H1 (cell line): ENCODE measurements at regions not wholly inside any gene's neighbourhood (a gene's known extent, or its start where the extent isn't known, plus 50 kb on each side); places are given as distances from the start of the nearest gene placed in this dataset.

Experiments
- CTCF ChIA-PET: fragments of 300-600 bp; sonication (Branson Sonifier 250); formaldehyde crosslinking; loops from one replicate; lab custom pipeline; 2021; ENCODE audit not compliant: partially characterized antibody; lab: Charles Lee
- POLR2A ChIA-PET: fragments of 300-600 bp; sonication (Branson Sonifier 250); formaldehyde crosslinking; loops from one replicate; lab custom pipeline; 2021; ENCODE audit warnings: inconsistent platforms; ENCODE audit not compliant: partially characterized antibody; lab: Charles Lee
- DNase-seq, 2 experiments: peaks; one replicate each; pipeline versions ENCODE4 v3.0.0 to v3.0.0-alpha.2; 2010 to 2022; ENCODE audit warnings: low spot score in 2 of 2, low read depth in 1 of 2, mixed read lengths in 1 of 2
- FAIRE-seq: peaks from 2 replicates; lab custom pipeline; 2011; peaks lifted over from hg19 to GRCh38; lab: Jason Lieb, UNC
- H2AFZ ChIP-seq: 2 replicates; pipeline ENCODE4 v1.8.1; 2012; ENCODE audit warnings: low read length, inconsistent platforms
- H2AK5ac ChIP-seq: 2 replicates; pipeline ENCODE4 v1.6.1; 2013; ENCODE audit warnings: low read depth, low read length
- H2BK120ac ChIP-seq: replicated peaks from 2 replicates; pipeline ENCODE3; 2013; ENCODE audit warnings: low read depth, low read length, inconsistent platforms
- H2BK12ac ChIP-seq: 2 replicates; pipeline ENCODE4 v1.6.1; 2013; ENCODE audit warnings: low read depth, low read length
- H2BK15ac ChIP-seq: 2 replicates; pipeline ENCODE4 v1.6.1; 2013; ENCODE audit warnings: low read length
- H2BK20ac ChIP-seq: 2 replicates; pipeline ENCODE4 v1.6.1; 2013; ENCODE audit warnings: low read length
- H2BK5ac ChIP-seq: 2 replicates; pipeline ENCODE4 v1.6.1; 2013; ENCODE audit warnings: low read depth, low read length
- H3K14ac ChIP-seq: 2 replicates; pipeline ENCODE4 v1.6.1; 2013; ENCODE audit warnings: inconsistent platforms; ENCODE audit not compliant: insufficient read length
- H3K18ac ChIP-seq: 2 replicates; pipeline ENCODE4 v1.6.1; 2013; ENCODE audit warnings: low read length; ENCODE audit errors: extremely low read depth
- H3K23ac ChIP-seq: 2 replicates; pipeline ENCODE4 v1.6.1; 2013; ENCODE audit warnings: inconsistent platforms; ENCODE audit not compliant: insufficient read length
- H3K23me2 ChIP-seq: 2 replicates; pipeline ENCODE4 v1.6.1; 2013; ENCODE audit warnings: low read depth, low read length
- H3K27ac ChIP-seq: 2 replicates; pipeline ENCODE4 v1.6.1; 2011; ENCODE audit warnings: low read depth, low read length, inconsistent platforms
- H3K27me3 ChIP-seq, 4 experiments: replicated peaks in 1 of 4; 1 replicate in 1 of 4; 2 replicates in 3 of 4; pipeline versions ENCODE4 v1.6.1 to v1.8.1; 2011 to 2013; ENCODE audit warnings: low read length in 3 of 4, mild to moderate bottlenecking in 3 of 4, inconsistent platforms in 2 of 4, mixed read lengths in 2 of 4, moderate library complexity in 1 of 4; ENCODE audit not compliant: control insufficient read depth in 3 of 4, insufficient read depth in 3 of 4; ENCODE audit errors: extremely low read depth in 1 of 4
- H3K36me3 ChIP-seq, 4 experiments: 2 replicates each; pipeline versions ENCODE4 v1.6.1 to v1.8.1; 2011 to 2013; ENCODE audit warnings: mild to moderate bottlenecking in 4 of 4, low read length in 3 of 4, moderate library complexity in 2 of 4, control low read depth in 1 of 4, inconsistent platforms in 1 of 4; ENCODE audit not compliant: insufficient read depth in 4 of 4, control insufficient read depth in 2 of 4
- H3K4ac ChIP-seq: replicated peaks from 2 replicates; pipeline ENCODE3; 2013; ENCODE audit warnings: low read length, low read depth, mixed read lengths, inconsistent platforms; ENCODE audit not compliant: insufficient read length
- H3K4me1 ChIP-seq, 4 experiments: replicated peaks in 1 of 4; 1 replicate in 1 of 4; 2 replicates in 3 of 4; pipeline versions ENCODE4 v1.6.1 to v1.8.1; 2011 to 2013; ENCODE audit warnings: low read length in 3 of 4, inconsistent platforms in 2 of 4, mixed read lengths in 1 of 4; ENCODE audit not compliant: insufficient read depth in 4 of 4, control insufficient read depth in 3 of 4
- H3K4me2 ChIP-seq, 2 experiments: 2 replicates each; pipeline versions ENCODE4 v1.6.1 to v1.8.1; 2011 to 2013; ENCODE audit warnings: low read depth in 2 of 2, low read length in 2 of 2, control low read depth in 1 of 2, inconsistent platforms in 1 of 2, mild to moderate bottlenecking in 1 of 2; ENCODE audit not compliant: insufficient read depth in 1 of 2
- H3K4me3 ChIP-seq, 4 experiments: fragments of 200-600, 300-600 bp in 1 of 4; sonication (generic), shearing (Covaris generic), sonication (Bioruptor Twin) in 1 of 4; 2 replicates each; pipeline versions ENCODE4 v1.5.1 to v1.8.1; 2011 to 2016; ENCODE audit warnings: low read length in 4 of 4, low read depth in 3 of 4, control low read depth in 2 of 4, inconsistent platforms in 2 of 4, mild to moderate bottlenecking in 2 of 4, mixed read lengths in 1 of 4, moderate library complexity in 1 of 4; ENCODE audit not compliant: insufficient read depth in 2 of 4; ENCODE audit errors: extremely low read depth in 1 of 4
- H3K56ac ChIP-seq: replicated peaks from 2 replicates; pipeline ENCODE3; 2013; ENCODE audit warnings: low read depth, mild to moderate bottlenecking, mixed read lengths, low read length, inconsistent platforms; ENCODE audit not compliant: insufficient read length
- H3K79me1 ChIP-seq: 2 replicates; pipeline ENCODE4 v1.6.1; 2013; ENCODE audit warnings: low read depth, low read length, control low read depth
- H3K79me2 ChIP-seq, 2 experiments: 2 replicates each; pipeline versions ENCODE4 v1.6.1 to v1.8.1; 2012 to 2013; ENCODE audit warnings: low read length in 2 of 2, mild to moderate bottlenecking in 2 of 2, inconsistent platforms in 1 of 2; ENCODE audit not compliant: insufficient read depth in 2 of 2, control insufficient read depth in 1 of 2
- H3K9ac ChIP-seq, 4 experiments: replicated peaks in 1 of 4; 1 replicate in 1 of 4; 2 replicates in 3 of 4; pipeline versions ENCODE4 v1.6.1 to v1.8.1; 2011 to 2013; ENCODE audit warnings: low read depth in 3 of 4, low read length in 3 of 4, control low read depth in 2 of 4, mild to moderate bottlenecking in 2 of 4, moderate library complexity in 2 of 4, inconsistent platforms in 1 of 4; ENCODE audit errors: extremely low read depth in 1 of 4
- H3K9me3 ChIP-seq, 2 experiments: 2 replicates each; pipeline versions ENCODE4 v1.6.1 to v1.8.1; 2012 to 2013; ENCODE audit warnings: mild to moderate bottlenecking in 2 of 2, moderate library complexity in 2 of 2, control low read depth in 1 of 2, inconsistent platforms in 1 of 2, low read depth in 1 of 2, low read length in 1 of 2, mixed read lengths in 1 of 2; ENCODE audit not compliant: insufficient read depth in 2 of 2
- H4K20me1 ChIP-seq, 2 experiments: replicated peaks in 1 of 2; 2 replicates each; pipeline versions ENCODE3 to v1.8.1; 2011 to 2013; ENCODE audit warnings: inconsistent platforms in 2 of 2, low read length in 2 of 2, mild to moderate bottlenecking in 1 of 2; ENCODE audit not compliant: insufficient read depth in 2 of 2, control insufficient read depth in 1 of 2
- H4K5ac ChIP-seq: 2 replicates; pipeline ENCODE4 v1.6.1; 2013; ENCODE audit warnings: low read length, low read depth, mixed read lengths, inconsistent platforms; ENCODE audit not compliant: insufficient read length
- H4K8ac ChIP-seq: 2 replicates; pipeline ENCODE4 v1.8.0; 2013; ENCODE audit warnings: mild to moderate bottlenecking, moderate library complexity, low read length, inconsistent platforms; ENCODE audit not compliant: insufficient read depth; ENCODE audit errors: extremely low read depth
- H4K91ac ChIP-seq: replicated peaks from 2 replicates; pipeline ENCODE3; 2013; ENCODE audit warnings: low read length, mixed read lengths, inconsistent platforms; ENCODE audit not compliant: insufficient read length
- TEAD4 ChIP-seq: IDR thresholded peaks from 2 replicates; pipeline ENCODE4 v1.6.1; 2012; ENCODE audit warnings: low read depth, low read length, inconsistent platforms, mixed read lengths
- TF ChIP-seq, protein P1 (sequence below): fragments of 300-600 bp; sonication (generic); IDR thresholded peaks from 2 replicates; pipeline ENCODE4 v1.7.1; 2012; ENCODE audit warnings: low read length, moderate library complexity, mild to moderate bottlenecking, inconsistent platforms; ENCODE audit not compliant: insufficient replicate concordance

DNA sequence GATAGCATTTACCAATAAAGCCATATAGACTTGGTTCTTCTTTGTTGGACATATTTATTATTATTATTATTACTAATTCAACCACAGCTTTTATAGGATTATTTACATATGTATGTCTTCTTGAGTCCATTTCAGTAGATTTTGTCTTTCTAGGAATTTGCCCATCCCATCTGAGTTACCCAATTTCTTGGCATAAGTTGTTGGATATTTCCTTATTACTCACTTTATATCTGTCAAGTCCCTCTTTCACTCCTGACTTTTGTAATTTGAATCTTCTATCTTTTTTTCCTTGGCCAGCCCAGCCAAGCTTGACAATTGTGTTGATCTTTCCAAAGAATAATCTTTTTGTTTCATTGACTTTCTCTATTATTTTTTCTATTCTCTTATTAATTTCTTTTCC is 543.7 kb downstream of the SUCLG1 start:
- no peaks in the 10 kb centered on the region; the same call in 1 of the 2 replicates for H3K23me2 ChIP-seq
- TF ChIP-seq, protein P1, sequence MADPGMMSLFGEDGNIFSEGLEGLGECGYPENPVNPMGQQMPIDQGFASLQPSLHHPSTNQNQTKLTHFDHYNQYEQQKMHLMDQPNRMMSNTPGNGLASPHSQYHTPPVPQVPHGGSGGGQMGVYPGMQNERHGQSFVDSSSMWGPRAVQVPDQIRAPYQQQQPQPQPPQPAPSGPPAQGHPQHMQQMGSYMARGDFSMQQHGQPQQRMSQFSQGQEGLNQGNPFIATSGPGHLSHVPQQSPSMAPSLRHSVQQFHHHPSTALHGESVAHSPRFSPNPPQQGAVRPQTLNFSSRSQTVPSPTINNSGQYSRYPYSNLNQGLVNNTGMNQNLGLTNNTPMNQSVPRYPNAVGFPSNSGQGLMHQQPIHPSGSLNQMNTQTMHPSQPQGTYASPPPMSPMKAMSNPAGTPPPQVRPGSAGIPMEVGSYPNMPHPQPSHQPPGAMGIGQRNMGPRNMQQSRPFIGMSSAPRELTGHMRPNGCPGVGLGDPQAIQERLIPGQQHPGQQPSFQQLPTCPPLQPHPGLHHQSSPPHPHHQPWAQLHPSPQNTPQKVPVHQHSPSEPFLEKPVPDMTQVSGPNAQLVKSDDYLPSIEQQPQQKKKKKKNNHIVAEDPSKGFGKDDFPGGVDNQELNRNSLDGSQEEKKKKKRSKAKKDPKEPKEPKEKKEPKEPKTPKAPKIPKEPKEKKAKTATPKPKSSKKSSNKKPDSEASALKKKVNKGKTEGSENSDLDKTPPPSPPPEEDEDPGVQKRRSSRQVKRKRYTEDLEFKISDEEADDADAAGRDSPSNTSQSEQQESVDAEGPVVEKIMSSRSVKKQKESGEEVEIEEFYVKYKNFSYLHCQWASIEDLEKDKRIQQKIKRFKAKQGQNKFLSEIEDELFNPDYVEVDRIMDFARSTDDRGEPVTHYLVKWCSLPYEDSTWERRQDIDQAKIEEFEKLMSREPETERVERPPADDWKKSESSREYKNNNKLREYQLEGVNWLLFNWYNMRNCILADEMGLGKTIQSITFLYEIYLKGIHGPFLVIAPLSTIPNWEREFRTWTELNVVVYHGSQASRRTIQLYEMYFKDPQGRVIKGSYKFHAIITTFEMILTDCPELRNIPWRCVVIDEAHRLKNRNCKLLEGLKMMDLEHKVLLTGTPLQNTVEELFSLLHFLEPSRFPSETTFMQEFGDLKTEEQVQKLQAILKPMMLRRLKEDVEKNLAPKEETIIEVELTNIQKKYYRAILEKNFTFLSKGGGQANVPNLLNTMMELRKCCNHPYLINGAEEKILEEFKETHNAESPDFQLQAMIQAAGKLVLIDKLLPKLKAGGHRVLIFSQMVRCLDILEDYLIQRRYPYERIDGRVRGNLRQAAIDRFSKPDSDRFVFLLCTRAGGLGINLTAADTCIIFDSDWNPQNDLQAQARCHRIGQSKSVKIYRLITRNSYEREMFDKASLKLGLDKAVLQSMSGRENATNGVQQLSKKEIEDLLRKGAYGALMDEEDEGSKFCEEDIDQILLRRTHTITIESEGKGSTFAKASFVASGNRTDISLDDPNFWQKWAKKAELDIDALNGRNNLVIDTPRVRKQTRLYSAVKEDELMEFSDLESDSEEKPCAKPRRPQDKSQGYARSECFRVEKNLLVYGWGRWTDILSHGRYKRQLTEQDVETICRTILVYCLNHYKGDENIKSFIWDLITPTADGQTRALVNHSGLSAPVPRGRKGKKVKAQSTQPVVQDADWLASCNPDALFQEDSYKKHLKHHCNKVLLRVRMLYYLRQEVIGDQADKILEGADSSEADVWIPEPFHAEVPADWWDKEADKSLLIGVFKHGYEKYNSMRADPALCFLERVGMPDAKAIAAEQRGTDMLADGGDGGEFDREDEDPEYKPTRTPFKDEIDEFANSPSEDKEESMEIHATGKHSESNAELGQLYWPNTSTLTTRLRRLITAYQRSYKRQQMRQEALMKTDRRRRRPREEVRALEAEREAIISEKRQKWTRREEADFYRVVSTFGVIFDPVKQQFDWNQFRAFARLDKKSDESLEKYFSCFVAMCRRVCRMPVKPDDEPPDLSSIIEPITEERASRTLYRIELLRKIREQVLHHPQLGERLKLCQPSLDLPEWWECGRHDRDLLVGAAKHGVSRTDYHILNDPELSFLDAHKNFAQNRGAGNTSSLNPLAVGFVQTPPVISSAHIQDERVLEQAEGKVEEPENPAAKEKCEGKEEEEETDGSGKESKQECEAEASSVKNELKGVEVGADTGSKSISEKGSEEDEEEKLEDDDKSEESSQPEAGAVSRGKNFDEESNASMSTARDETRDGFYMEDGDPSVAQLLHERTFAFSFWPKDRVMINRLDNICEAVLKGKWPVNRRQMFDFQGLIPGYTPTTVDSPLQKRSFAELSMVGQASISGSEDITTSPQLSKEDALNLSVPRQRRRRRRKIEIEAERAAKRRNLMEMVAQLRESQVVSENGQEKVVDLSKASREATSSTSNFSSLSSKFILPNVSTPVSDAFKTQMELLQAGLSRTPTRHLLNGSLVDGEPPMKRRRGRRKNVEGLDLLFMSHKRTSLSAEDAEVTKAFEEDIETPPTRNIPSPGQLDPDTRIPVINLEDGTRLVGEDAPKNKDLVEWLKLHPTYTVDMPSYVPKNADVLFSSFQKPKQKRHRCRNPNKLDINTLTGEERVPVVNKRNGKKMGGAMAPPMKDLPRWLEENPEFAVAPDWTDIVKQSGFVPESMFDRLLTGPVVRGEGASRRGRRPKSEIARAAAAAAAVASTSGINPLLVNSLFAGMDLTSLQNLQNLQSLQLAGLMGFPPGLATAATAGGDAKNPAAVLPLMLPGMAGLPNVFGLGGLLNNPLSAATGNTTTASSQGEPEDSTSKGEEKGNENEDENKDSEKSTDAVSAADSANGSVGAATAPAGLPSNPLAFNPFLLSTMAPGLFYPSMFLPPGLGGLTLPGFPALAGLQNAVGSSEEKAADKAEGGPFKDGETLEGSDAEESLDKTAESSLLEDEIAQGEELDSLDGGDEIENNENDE: no peak
- no peak for TF ChIP-seq TEAD4

More for the DNA sequence above, 543.7 kb downstream of the SUCLG1 start:
- Histone ChIP-seq H4K5ac (no peak overlapping the region), H3K9ac (no peak overlapping the region), H3K18ac (no peak overlapping the region), H3K4me3 (no peak overlapping the region), H3K4me1 (no peaks in the 10 kb centered on the region), H2BK5ac (no peak overlapping the region), H3K23ac (no peak overlapping the region), H2AK5ac (no peak overlapping the region), H3K27ac (no peak overlapping the region), H3K4ac (no peak overlapping the region), H3K4me2 (no peak overlapping the region), H2AFZ (no peak overlapping the region), H2BK15ac (no peak overlapping the region), H3K36me3 (no peaks in the 10 kb centered on the region), H3K79me2 (no peaks in the 10 kb centered on the region), H3K56ac (no peak overlapping the region), H3K27me3 (no peaks in the 10 kb centered on the region), H4K20me1 (no peaks in the 10 kb centered on the region), H2BK20ac (no peak overlapping the region), H4K8ac (no peak overlapping the region), H3K79me1 (no peaks in the 10 kb centered on the region), H3K9me3 (no peaks in the 10 kb centered on the region), H4K91ac (no peak overlapping the region), H2BK12ac (no peak overlapping the region), H2BK120ac (no peak overlapping the region), H3K14ac (no peak overlapping the region)
- POLR2A ChIA-PET: no interaction called here
- DNase-seq (no peak), FAIRE-seq (no peak)
- CTCF ChIA-PET: no interaction called here
